H1 (cell line): ENCODE measurements at regions not wholly inside any gene's neighbourhood (a gene's known extent, or its start where the extent isn't known, plus 50 kb on each side); places are given as distances from the start of the nearest gene placed in this dataset.

ENCODE experiments used
- CEBPB ChIP-seq: IDR thresholded peaks from 2 replicates; pipeline ENCODE4 v1.6.1; 2012; ENCODE audit warnings: low read depth, low read length
- EGR1 ChIP-seq: IDR thresholded peaks from 2 replicates; pipeline ENCODE4 v1.6.1; 2011; ENCODE audit warnings: low read depth, low read length, borderline replicate concordance
- GTF2F1 ChIP-seq: IDR thresholded peaks from 2 replicates; pipeline ENCODE4 v1.6.1; 2012; ENCODE audit warnings: low read depth, low read length, improper control_type of control experiment, borderline replicate concordance
- HDAC6 ChIP-seq: IDR thresholded peaks from one replicate; pipeline ENCODE4 v1.7.1; 2012; ENCODE audit warnings: low read depth, mild to moderate bottlenecking, inconsistent platforms, low read length, moderate library complexity
- SIRT6 ChIP-seq: IDR thresholded peaks from one replicate; pipeline ENCODE4 v1.7.1; 2012; ENCODE audit warnings: low read length, inconsistent platforms
- SP1 ChIP-seq: IDR thresholded peaks from 2 replicates; pipeline ENCODE4 v1.6.1; 2011; ENCODE audit warnings: low read depth, low read length
- SRF ChIP-seq: IDR thresholded peaks from 2 replicates; pipeline ENCODE4 v1.6.1; 2011; ENCODE audit warnings: mild to moderate bottlenecking, low read depth, low read length, moderate library complexity
- TF ChIP-seq, protein P1 (sequence below): fragments of 300-600 bp; sonication (generic); IDR thresholded peaks from 2 replicates; pipeline ENCODE4 v1.7.1; 2012; ENCODE audit warnings: low read length, moderate library complexity, mild to moderate bottlenecking, inconsistent platforms; ENCODE audit not compliant: insufficient replicate concordance
- TF ChIP-seq, protein P2 (sequence below): IDR thresholded peaks from 2 replicates; pipeline ENCODE4 v1.6.1; 2012; ENCODE audit warnings: low read length, inconsistent platforms
- TF ChIP-seq, protein P3 (sequence below): IDR thresholded peaks from 2 replicates; pipeline ENCODE4 v1.6.1; 2011; ENCODE audit warnings: low read length, improper control_type of control experiment

DNA sequence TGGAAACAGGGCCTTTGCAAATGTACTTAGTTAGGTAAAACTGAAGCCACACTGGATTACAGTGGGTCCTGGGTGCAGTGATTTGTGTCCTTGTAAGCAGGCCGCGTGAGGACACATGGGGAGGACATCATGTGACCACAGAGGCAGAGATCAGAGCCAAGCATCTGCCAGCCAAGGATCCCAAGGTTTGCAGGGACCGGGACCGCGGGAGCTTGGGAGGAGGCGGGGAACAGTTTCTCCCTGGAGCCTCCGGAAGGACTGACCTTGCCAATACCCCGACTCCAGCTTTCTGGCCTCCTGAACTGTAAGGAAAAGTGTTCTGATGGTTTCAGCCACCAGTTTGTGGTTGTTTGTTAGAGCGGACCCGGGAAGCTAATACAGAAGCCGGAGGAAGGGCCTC, 500.9 kb downstream of the PREX1 start (continued):
- TF ChIP-seq, protein P1, sequence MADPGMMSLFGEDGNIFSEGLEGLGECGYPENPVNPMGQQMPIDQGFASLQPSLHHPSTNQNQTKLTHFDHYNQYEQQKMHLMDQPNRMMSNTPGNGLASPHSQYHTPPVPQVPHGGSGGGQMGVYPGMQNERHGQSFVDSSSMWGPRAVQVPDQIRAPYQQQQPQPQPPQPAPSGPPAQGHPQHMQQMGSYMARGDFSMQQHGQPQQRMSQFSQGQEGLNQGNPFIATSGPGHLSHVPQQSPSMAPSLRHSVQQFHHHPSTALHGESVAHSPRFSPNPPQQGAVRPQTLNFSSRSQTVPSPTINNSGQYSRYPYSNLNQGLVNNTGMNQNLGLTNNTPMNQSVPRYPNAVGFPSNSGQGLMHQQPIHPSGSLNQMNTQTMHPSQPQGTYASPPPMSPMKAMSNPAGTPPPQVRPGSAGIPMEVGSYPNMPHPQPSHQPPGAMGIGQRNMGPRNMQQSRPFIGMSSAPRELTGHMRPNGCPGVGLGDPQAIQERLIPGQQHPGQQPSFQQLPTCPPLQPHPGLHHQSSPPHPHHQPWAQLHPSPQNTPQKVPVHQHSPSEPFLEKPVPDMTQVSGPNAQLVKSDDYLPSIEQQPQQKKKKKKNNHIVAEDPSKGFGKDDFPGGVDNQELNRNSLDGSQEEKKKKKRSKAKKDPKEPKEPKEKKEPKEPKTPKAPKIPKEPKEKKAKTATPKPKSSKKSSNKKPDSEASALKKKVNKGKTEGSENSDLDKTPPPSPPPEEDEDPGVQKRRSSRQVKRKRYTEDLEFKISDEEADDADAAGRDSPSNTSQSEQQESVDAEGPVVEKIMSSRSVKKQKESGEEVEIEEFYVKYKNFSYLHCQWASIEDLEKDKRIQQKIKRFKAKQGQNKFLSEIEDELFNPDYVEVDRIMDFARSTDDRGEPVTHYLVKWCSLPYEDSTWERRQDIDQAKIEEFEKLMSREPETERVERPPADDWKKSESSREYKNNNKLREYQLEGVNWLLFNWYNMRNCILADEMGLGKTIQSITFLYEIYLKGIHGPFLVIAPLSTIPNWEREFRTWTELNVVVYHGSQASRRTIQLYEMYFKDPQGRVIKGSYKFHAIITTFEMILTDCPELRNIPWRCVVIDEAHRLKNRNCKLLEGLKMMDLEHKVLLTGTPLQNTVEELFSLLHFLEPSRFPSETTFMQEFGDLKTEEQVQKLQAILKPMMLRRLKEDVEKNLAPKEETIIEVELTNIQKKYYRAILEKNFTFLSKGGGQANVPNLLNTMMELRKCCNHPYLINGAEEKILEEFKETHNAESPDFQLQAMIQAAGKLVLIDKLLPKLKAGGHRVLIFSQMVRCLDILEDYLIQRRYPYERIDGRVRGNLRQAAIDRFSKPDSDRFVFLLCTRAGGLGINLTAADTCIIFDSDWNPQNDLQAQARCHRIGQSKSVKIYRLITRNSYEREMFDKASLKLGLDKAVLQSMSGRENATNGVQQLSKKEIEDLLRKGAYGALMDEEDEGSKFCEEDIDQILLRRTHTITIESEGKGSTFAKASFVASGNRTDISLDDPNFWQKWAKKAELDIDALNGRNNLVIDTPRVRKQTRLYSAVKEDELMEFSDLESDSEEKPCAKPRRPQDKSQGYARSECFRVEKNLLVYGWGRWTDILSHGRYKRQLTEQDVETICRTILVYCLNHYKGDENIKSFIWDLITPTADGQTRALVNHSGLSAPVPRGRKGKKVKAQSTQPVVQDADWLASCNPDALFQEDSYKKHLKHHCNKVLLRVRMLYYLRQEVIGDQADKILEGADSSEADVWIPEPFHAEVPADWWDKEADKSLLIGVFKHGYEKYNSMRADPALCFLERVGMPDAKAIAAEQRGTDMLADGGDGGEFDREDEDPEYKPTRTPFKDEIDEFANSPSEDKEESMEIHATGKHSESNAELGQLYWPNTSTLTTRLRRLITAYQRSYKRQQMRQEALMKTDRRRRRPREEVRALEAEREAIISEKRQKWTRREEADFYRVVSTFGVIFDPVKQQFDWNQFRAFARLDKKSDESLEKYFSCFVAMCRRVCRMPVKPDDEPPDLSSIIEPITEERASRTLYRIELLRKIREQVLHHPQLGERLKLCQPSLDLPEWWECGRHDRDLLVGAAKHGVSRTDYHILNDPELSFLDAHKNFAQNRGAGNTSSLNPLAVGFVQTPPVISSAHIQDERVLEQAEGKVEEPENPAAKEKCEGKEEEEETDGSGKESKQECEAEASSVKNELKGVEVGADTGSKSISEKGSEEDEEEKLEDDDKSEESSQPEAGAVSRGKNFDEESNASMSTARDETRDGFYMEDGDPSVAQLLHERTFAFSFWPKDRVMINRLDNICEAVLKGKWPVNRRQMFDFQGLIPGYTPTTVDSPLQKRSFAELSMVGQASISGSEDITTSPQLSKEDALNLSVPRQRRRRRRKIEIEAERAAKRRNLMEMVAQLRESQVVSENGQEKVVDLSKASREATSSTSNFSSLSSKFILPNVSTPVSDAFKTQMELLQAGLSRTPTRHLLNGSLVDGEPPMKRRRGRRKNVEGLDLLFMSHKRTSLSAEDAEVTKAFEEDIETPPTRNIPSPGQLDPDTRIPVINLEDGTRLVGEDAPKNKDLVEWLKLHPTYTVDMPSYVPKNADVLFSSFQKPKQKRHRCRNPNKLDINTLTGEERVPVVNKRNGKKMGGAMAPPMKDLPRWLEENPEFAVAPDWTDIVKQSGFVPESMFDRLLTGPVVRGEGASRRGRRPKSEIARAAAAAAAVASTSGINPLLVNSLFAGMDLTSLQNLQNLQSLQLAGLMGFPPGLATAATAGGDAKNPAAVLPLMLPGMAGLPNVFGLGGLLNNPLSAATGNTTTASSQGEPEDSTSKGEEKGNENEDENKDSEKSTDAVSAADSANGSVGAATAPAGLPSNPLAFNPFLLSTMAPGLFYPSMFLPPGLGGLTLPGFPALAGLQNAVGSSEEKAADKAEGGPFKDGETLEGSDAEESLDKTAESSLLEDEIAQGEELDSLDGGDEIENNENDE = no peak
- TF ChIP-seq SP1 = no peak
- TF ChIP-seq CEBPB = no peak
- TF ChIP-seq, protein P2, sequence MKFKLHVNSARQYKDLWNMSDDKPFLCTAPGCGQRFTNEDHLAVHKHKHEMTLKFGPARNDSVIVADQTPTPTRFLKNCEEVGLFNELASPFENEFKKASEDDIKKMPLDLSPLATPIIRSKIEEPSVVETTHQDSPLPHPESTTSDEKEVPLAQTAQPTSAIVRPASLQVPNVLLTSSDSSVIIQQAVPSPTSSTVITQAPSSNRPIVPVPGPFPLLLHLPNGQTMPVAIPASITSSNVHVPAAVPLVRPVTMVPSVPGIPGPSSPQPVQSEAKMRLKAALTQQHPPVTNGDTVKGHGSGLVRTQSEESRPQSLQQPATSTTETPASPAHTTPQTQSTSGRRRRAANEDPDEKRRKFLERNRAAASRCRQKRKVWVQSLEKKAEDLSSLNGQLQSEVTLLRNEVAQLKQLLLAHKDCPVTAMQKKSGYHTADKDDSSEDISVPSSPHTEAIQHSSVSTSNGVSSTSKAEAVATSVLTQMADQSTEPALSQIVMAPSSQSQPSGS = no peak
- no peak for TF ChIP-seq GTF2F1
- TF ChIP-seq SRF = no peak
- TF ChIP-seq, protein P3, sequence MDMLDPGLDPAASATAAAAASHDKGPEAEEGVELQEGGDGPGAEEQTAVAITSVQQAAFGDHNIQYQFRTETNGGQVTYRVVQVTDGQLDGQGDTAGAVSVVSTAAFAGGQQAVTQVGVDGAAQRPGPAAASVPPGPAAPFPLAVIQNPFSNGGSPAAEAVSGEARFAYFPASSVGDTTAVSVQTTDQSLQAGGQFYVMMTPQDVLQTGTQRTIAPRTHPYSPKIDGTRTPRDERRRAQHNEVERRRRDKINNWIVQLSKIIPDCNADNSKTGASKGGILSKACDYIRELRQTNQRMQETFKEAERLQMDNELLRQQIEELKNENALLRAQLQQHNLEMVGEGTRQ = no peak
- no peak for TF ChIP-seq EGR1
- TF ChIP-seq SIRT6 = no peak
- no peak for TF ChIP-seq HDAC6
